Activated T-cell treated with anti-CD3 and anti-CD28 coated beads, Interleukin-2, amount 50 U/mL, for 24 hours (primary cell): ENCODE measurements at regions not wholly inside any gene's neighbourhood (a gene's known extent, or its start where the extent isn't known, plus 50 kb on each side); places are given as distances from the start of the nearest gene placed in this dataset.

Source experiments
- DNase-seq: peaks from one replicate; pipeline ENCODE4 v3.0.0-alpha.2; 2020
- H3K27ac Mint-ChIP-seq: 2 replicates; pipeline ENCODE4 v1.8.0; 2020; ENCODE audit warnings: mild to moderate bottlenecking, mixed read lengths
- H3K27me3 Mint-ChIP-seq: 2 replicates; pipeline ENCODE4 v1.8.0; 2020; ENCODE audit warnings: mixed read lengths
- H3K36me3 Mint-ChIP-seq: 2 replicates; pipeline ENCODE4 v1.8.0; 2020; ENCODE audit warnings: low read depth, mixed read lengths
- H3K4me1 Mint-ChIP-seq: 2 replicates; pipeline ENCODE4 v1.8.0; 2020; ENCODE audit warnings: low read depth, mixed read lengths
- H3K4me3 Mint-ChIP-seq: 2 replicates; pipeline ENCODE4 v1.8.0; 2020; ENCODE audit warnings: mild to moderate bottlenecking, moderate library complexity, mixed read lengths
- H3K9me3 Mint-ChIP-seq: 2 replicates; pipeline ENCODE4 v1.8.0; 2020; ENCODE audit warnings: mixed read lengths

GRCh38 chr7:46459942-46460341, 538.9 kb upstream of the IGFBP3 start:
- peaks cover 14% of the 10 kb centered on the region for H3K9me3 Mint-ChIP-seq
- no peaks in the 10 kb centered on the region for H3K4me1 Mint-ChIP-seq
- H3K27me3 Mint-ChIP-seq, result no peaks in the 10 kb centered on the region
- H3K27ac Mint-ChIP-seq, result no peak overlapping the region
- no peaks in the 10 kb centered on the region for H3K36me3 Mint-ChIP-seq
- H3K4me3 Mint-ChIP-seq, result no peak overlapping the region
- DNase-seq, result no peak

DNA sequence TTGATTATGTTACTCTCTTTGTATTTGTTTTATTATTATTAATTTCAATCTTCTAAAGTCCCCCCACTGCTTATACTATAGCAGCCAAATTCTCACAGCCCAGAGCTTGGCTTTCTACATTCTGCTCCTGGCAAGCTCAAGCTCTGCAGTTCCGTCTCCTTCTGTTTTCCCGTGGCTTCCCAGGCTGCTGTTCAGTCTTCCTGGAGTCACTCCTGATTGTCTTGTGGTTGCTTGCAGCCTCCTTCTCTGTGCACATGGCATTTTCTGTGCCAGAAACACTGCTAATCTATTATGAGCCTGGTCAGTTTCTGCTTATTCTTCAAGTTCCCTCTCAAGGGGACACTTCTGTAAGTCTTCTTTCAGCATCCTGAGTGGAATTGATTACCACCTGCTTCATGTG, 533.7 kb upstream of the IGFBP3 start:
- no peaks in the 10 kb centered on the region for H3K36me3 Mint-ChIP-seq
- peaks cover under 1% of the 10 kb centered on the region for H3K9me3 Mint-ChIP-seq
- H3K27ac Mint-ChIP-seq, result no peak overlapping the region
- H3K4me3 Mint-ChIP-seq, result no peak overlapping the region
- H3K27me3 Mint-ChIP-seq, result no peaks in the 10 kb centered on the region
- no peaks in the 10 kb centered on the region for H3K4me1 Mint-ChIP-seq
- no peak for DNase-seq

DNA sequence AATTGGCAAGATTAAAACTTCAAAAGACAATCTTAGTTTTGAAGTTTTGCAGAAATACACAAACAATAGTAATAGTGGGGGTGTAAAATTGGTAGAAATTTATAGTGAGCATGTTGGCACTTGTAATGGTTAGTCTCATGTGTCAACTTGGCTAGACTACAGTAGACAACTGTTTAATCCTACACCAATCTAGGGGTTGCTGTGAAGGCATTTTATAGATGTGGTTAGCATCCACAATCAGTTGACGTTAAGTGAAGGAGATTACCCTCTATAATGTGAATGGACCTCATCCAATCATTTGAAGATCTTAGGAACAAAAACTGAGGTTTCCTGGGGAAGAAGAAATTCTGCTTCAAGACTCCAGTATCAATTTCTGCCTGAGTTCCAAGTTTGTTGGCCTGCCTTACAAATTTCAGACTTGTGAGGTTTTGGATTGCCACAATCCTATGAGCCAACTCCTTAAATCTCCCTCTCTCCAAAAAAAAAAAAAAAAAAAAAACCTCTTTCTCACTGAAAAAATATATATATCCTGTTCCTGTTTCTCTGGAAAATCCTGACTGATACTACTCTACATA, 531.6 kb upstream of the IGFBP3 start:
- no peaks in the 10 kb centered on the region for H3K36me3 Mint-ChIP-seq
- H3K4me3 Mint-ChIP-seq, result no peak overlapping the region
- no peak overlapping the region for H3K27ac Mint-ChIP-seq
- no peaks in the 10 kb centered on the region for H3K27me3 Mint-ChIP-seq
- DNase-seq, result no peak
- H3K4me1 Mint-ChIP-seq, result no peaks in the 10 kb centered on the region
- peaks cover 6% of the 10 kb centered on the region for H3K9me3 Mint-ChIP-seq

DNA sequence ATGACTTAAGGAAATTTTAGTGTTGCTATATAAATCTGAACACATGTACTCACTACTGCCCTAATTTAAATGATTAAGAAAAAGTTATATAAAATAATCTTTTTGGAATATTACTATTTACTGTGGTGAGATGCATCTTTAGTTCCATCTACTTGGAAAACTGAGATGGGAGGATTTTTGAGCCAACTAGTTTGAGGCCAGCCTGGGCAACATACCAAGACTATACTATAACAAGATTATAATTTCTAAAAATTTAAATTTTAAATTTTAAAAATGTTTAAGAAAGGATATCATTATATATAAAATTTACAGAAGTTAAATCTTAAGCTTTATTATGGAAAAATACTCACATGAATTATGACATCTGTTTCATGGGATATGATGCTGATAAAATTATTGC, 530.8 kb upstream of the IGFBP3 start:
- Mint-ChIP-seq H3K9me3 (peaks cover 7% of the 10 kb centered on the region), H3K36me3 (no peaks in the 10 kb centered on the region), H3K27ac (no peak overlapping the region)

GRCh38 chr7:46450886-46451285, 529.8 kb upstream of the IGFBP3 start:
- DNase-seq, result no peak
- Mint-ChIP-seq H3K27me3 (no peaks in the 10 kb centered on the region), H3K27ac (no peak overlapping the region), H3K9me3 (peaks cover 12% of the 10 kb centered on the region), H3K4me1 (no peaks in the 10 kb centered on the region), H3K4me3 (no peak overlapping the region), H3K36me3 (no peaks in the 10 kb centered on the region)

More for the DNA sequence above, 530.8 kb upstream of the IGFBP3 start:
- Mint-ChIP-seq H3K4me3 (no peak overlapping the region), H3K4me1 (no peaks in the 10 kb centered on the region), H3K27me3 (no peaks in the 10 kb centered on the region)
- DNase-seq, result no peak

- DNase-seq, result no peak
- Mint-ChIP-seq H3K36me3 (no peaks in the 10 kb centered on the region), H3K27me3 (no peaks in the 10 kb centered on the region), H3K9me3 (peaks cover 16% of the 10 kb centered on the region), H3K4me1 (no peaks in the 10 kb centered on the region), H3K4me3 (no peak overlapping the region), H3K27ac (no peak overlapping the region)
Observed at GRCh38 chr7:46450425-46450824, 529.4 kb upstream of the IGFBP3 start.

- Mint-ChIP-seq H3K36me3 (no peaks in the 10 kb centered on the region), H3K27me3 (no peaks in the 10 kb centered on the region), H3K27ac (no peak overlapping the region), H3K9me3 (peaks cover 16% of the 10 kb centered on the region), H3K4me1 (no peaks in the 10 kb centered on the region), H3K4me3 (no peak overlapping the region)
- DNase-seq, result no peak
Observed at GRCh38 chr7:46449743-46450142, 528.7 kb upstream of the IGFBP3 start.

GRCh38 chr7:46448478-46448877, 527.4 kb upstream of the IGFBP3 start:
- Mint-ChIP-seq H3K4me3 (no peak overlapping the region), H3K36me3 (no peaks in the 10 kb centered on the region), H3K27me3 (no peaks in the 10 kb centered on the region), H3K9me3 (peaks cover 17% of the 10 kb centered on the region), H3K27ac (no peak overlapping the region), H3K4me1 (no peaks in the 10 kb centered on the region)
- DNase-seq, result no peak

DNA sequence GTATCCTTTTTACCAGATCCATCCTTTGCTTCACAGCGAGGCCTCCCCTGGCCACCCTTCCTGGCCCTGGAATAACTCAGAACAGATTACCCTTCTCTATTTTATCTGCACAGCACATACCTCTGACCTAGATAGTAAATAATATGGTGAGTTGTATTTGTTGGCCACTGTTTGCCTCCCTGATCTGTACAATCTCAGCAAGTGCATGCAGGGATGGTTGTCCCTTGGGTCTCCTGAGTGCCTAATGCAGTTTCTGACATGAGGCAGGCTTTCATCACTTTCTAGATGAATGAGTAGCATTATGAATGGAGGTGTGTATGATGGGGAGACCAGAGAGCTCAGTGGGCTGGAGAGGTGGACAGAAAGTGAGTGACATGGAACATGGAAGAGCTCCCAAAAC, 525.1 kb upstream of the IGFBP3 start:
- Mint-ChIP-seq H3K4me1 (no peaks in the 10 kb centered on the region), H3K36me3 (no peaks in the 10 kb centered on the region), H3K9me3 (peaks cover 20% of the 10 kb centered on the region), H3K4me3 (no peak overlapping the region), H3K27me3 (no peaks in the 10 kb centered on the region), H3K27ac (no peak overlapping the region)
- no peak for DNase-seq

DNA sequence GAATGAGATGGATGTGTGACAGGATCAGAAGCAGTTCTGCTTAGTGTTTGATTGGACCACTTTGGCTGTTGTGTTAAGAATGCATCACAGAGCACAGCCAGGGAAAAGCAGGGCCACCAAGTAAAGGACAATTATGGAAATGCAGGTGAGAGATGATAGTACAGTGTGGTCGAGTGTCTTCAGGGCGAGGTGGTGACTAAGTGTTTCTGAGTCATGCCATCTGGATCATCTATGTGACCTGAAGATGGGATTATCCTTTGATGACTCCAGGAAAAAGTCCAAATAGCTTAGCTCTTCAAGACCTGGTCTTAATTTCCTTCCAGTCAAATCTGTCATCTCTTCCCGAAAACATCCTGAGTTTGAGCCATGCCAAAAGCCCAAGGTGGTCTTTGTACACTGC, 523.2 kb upstream of the IGFBP3 start:
- Mint-ChIP-seq H3K4me3 (no peak overlapping the region), H3K36me3 (no peaks in the 10 kb centered on the region), H3K27ac (no peak overlapping the region), H3K27me3 (no peaks in the 10 kb centered on the region), H3K4me1 (no peaks in the 10 kb centered on the region), H3K9me3 (peaks cover 20% of the 10 kb centered on the region)
- DNase-seq, result no peak

GRCh38 chr7:46440186-46440585, 519.1 kb upstream of the IGFBP3 start:
- H3K27me3 Mint-ChIP-seq, result no peaks in the 10 kb centered on the region
- no peak overlapping the region for H3K27ac Mint-ChIP-seq
- no peak for DNase-seq
- H3K36me3 Mint-ChIP-seq, result no peaks in the 10 kb centered on the region
- H3K4me1 Mint-ChIP-seq, result no peaks in the 10 kb centered on the region
- peaks cover 15% of the 10 kb centered on the region for H3K9me3 Mint-ChIP-seq
- no peak overlapping the region for H3K4me3 Mint-ChIP-seq

DNA sequence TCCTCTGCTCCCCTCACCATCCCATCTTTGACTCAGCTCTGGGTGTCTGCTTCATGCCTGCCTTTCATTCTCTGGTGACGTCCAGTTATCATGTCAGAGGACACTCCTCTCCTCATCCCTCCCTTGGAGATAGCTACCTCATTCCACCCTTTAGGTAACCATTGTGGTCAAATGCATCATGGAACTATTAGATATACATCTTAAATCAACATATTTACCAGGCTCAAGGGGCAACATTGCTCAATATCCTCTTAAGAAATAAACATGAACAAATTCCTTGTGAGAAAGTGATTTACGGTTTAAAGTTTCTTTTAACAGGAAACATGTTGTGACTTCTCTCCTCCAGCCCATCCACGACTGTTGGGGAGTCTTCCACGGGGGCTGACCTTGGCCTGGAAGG, 511.6 kb upstream of the IGFBP3 start:
- peaks cover 19% of the 10 kb centered on the region for H3K9me3 Mint-ChIP-seq
- no peaks in the 10 kb centered on the region for H3K4me1 Mint-ChIP-seq
- no peaks in the 10 kb centered on the region for H3K36me3 Mint-ChIP-seq
- no peaks in the 10 kb centered on the region for H3K27me3 Mint-ChIP-seq
- DNase-seq, result no peak
- H3K4me3 Mint-ChIP-seq, result no peak overlapping the region
- no peak overlapping the region for H3K27ac Mint-ChIP-seq

- Mint-ChIP-seq H3K27ac (no peak overlapping the region), H3K27me3 (no peaks in the 10 kb centered on the region), H3K4me3 (no peak overlapping the region), H3K36me3 (no peaks in the 10 kb centered on the region), H3K4me1 (no peaks in the 10 kb centered on the region), H3K9me3 (peaks cover 18% of the 10 kb centered on the region)
- DNase-seq, result no peak
Observed at GRCh38 chr7:46428295-46428694, 507.2 kb upstream of the IGFBP3 start.

GRCh38 chr7:46424934-46425333, 503.9 kb upstream of the IGFBP3 start:
- peaks cover 11% of the 10 kb centered on the region for H3K9me3 Mint-ChIP-seq
- H3K27ac Mint-ChIP-seq, result no peak overlapping the region
- DNase-seq, result no peak
- no peaks in the 10 kb centered on the region for H3K27me3 Mint-ChIP-seq
- H3K36me3 Mint-ChIP-seq, result no peaks in the 10 kb centered on the region
- no peaks in the 10 kb centered on the region for H3K4me1 Mint-ChIP-seq
- H3K4me3 Mint-ChIP-seq, result no peak overlapping the region

- H3K4me1 Mint-ChIP-seq, result no peaks in the 10 kb centered on the region
- no peaks in the 10 kb centered on the region for H3K27me3 Mint-ChIP-seq
- no peaks in the 10 kb centered on the region for H3K36me3 Mint-ChIP-seq
- no peak for DNase-seq
- peaks cover 6% of the 10 kb centered on the region for H3K9me3 Mint-ChIP-seq
- no peak overlapping the region for H3K4me3 Mint-ChIP-seq
- H3K27ac Mint-ChIP-seq, result no peak overlapping the region
Observed at GRCh38 chr7:46421441-46422230, 500.6 kb upstream of the IGFBP3 start.
